AG10803 (cell line): ENCODE measurements at regions not wholly inside any gene's neighbourhood (a gene's known extent, or its start where the extent isn't known, plus 50 kb on each side); places are given as distances from the start of the nearest gene placed in this dataset.

Experiments used
- DNase-seq: peaks from one replicate; pipeline ENCODE4 v3.0.0; 2010; ENCODE audit warnings: low read depth
- H3K4me3 ChIP-seq: 2 replicates; pipeline ENCODE4 v1.5.1; 2011; ENCODE audit warnings: mild to moderate bottlenecking, low read length, control low read depth
- TF ChIP-seq, protein P1 (sequence below): conservative IDR thresholded peaks from 2 replicates; pipeline ENCODE4 v1.5.1; 2011; ENCODE audit warnings: mild to moderate bottlenecking, low read length, control low read depth, inconsistent platforms

- TF ChIP-seq, protein P1, sequence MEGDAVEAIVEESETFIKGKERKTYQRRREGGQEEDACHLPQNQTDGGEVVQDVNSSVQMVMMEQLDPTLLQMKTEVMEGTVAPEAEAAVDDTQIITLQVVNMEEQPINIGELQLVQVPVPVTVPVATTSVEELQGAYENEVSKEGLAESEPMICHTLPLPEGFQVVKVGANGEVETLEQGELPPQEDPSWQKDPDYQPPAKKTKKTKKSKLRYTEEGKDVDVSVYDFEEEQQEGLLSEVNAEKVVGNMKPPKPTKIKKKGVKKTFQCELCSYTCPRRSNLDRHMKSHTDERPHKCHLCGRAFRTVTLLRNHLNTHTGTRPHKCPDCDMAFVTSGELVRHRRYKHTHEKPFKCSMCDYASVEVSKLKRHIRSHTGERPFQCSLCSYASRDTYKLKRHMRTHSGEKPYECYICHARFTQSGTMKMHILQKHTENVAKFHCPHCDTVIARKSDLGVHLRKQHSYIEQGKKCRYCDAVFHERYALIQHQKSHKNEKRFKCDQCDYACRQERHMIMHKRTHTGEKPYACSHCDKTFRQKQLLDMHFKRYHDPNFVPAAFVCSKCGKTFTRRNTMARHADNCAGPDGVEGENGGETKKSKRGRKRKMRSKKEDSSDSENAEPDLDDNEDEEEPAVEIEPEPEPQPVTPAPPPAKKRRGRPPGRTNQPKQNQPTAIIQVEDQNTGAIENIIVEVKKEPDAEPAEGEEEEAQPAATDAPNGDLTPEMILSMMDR = no peak
- peak; percentile 88 for DNase-seq
- no peak overlapping the region; the same call in 1 of the 2 replicates for H3K4me3 ChIP-seq
Observed at GRCh38 chr12:18998343-18999261, 130.9 kb upstream of the PLEKHA5 start.

DNA sequence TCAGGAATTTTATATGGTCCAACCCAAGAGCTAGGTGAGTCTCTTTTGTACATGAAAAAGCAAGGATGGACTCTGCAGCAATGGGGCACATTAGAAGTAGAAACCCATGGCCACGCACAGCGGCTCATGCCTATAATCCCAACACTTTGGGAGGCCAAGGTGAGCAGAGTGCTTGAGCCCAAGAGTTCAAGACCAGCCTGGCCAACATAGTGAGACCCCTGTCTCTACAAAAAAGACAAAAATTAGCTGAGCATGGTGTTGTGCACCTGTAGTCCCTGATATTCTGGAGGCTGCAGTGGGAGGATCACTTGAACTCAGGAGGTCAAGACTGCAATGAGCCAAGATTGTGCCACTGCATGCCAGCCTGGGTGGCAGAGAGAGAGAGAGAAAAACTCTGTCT is 128.7 kb upstream of the PLEKHA5 start:
- TF ChIP-seq, protein P1 = no peak
- no peak overlapping the region for H3K4me3 ChIP-seq
- no peak for DNase-seq

DNA sequence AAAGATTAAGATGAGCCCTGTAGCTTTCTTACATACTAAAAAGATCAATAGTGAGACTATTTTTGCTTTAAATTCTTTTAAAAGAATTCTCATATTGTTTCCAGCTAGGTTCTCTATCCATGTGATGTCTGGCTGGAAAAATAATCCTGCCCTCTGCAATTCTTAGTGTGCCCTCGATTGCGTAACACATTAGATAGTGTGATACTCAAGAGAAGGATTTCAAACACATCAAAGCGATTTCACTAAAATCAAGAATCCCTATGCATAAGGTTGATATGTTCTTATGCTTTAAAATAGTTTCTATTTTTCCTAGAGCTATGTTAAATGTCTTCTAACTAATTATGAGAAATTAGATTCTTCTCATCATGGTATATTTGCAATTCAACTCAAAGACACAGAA is 127.3 kb upstream of the PLEKHA5 start:
- DNase-seq = peak; percentile 2
- TF ChIP-seq, protein P1 = no peak

GRCh38 chr12:19003141-19003540 is 126.4 kb upstream of the PLEKHA5 start:
- H3K4me3 ChIP-seq = no peak overlapping the region
- TF ChIP-seq, protein P1 = no peak

More for the DNA sequence above, 127.3 kb upstream of the PLEKHA5 start:
- no peak overlapping the region for H3K4me3 ChIP-seq

GRCh38 chr12:19003987-19004619 is 125.4 kb upstream of the PLEKHA5 start:
- DNase-seq = no peak
- TF ChIP-seq, protein P1 = no peak
- H3K4me3 ChIP-seq = no peak overlapping the region

More at GRCh38 chr12:19003141-19003540, 126.4 kb upstream of the PLEKHA5 start:
- peak; percentile 2 for DNase-seq

- H3K4me3 ChIP-seq = no peak overlapping the region
- TF ChIP-seq, protein P1 = no peak
- no peak for DNase-seq
Observed at GRCh38 chr12:19005257-19005801, 124.2 kb upstream of the PLEKHA5 start.
